ENCODE measurements at regions not wholly inside any gene's neighbourhood (a gene's known extent, or its start where the extent isn't known, plus 50 kb on each side); places are given as distances from the start of the nearest gene placed in this dataset.

DNA sequence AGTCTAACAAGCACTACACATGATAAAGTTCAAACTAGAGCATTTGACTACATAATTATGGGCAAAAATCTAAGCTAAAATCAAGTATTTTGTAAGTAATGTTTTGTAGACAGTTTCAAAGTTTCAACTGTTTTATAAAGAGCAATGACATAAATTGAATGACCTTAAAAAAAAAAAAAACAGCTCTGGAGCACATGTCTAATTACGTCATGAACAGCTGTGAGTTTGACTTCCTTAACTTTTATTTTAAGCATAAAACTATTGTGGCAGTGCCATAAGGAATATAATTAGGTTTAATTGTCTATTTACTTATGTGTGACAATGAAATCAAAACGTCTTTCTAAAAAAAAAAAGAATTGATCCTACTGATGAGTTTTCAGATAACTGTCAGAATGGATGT, 272.5 kb upstream of the LRRC7 start:
- TF ChIP-seq POLR2A (IDR thresholded peaks at IDR 0.05), result no peak
- TF ChIP-seq, protein P1, sequence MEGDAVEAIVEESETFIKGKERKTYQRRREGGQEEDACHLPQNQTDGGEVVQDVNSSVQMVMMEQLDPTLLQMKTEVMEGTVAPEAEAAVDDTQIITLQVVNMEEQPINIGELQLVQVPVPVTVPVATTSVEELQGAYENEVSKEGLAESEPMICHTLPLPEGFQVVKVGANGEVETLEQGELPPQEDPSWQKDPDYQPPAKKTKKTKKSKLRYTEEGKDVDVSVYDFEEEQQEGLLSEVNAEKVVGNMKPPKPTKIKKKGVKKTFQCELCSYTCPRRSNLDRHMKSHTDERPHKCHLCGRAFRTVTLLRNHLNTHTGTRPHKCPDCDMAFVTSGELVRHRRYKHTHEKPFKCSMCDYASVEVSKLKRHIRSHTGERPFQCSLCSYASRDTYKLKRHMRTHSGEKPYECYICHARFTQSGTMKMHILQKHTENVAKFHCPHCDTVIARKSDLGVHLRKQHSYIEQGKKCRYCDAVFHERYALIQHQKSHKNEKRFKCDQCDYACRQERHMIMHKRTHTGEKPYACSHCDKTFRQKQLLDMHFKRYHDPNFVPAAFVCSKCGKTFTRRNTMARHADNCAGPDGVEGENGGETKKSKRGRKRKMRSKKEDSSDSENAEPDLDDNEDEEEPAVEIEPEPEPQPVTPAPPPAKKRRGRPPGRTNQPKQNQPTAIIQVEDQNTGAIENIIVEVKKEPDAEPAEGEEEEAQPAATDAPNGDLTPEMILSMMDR (IDR thresholded peaks at IDR 0.05 in 4 of 5, conservative IDR thresholded peaks at IDR 0.05 in 1 of 5), result no peak
- no peaks in the 10 kb centered on the region for H3K9me3 ChIP-seq
- in situ Hi-C loops (cut with MboI; ENCODE audit: low sequenced_read_pairs in 4 of 4) (no loop called here), intact Hi-C loops (cut with DNase I; ENCODE audit: low total_unique reads) (no loop called here)
- ATAC-seq (no peak), DNase-seq (no peak)
- no peak overlapping the region for H3K27ac ChIP-seq
- H3K4me1 ChIP-seq, result no peaks in the 10 kb centered on the region
- no peaks in the 10 kb centered on the region for H3K27me3 ChIP-seq
- no peaks in the 10 kb centered on the region for H3K36me3 ChIP-seq
- no peak overlapping the region for H3K4me3 ChIP-seq

DNA sequence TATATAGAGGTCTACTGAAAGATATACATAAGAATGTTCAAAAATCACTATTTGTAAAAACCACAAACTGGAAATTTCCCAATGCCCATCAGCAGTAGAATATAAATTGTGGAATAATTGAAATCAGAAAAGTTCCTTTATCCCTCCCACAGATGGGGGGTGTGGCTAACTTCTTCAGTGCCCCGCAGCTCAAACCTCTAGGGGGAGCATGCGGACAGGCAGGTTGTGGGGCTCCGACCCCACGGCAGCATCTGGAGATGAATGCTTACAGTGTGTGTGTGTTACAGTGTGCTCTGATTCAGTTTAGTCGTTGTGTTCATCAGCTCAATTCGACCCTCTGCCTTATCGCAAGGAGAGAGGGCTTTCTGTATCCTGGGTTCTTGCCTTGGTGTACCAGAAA, 262.1 kb upstream of the LRRC7 start:
- Histone ChIP-seq H3K36me3 (no peaks in the 10 kb centered on the region), H3K9me3 (no peaks in the 10 kb centered on the region)

DNA sequence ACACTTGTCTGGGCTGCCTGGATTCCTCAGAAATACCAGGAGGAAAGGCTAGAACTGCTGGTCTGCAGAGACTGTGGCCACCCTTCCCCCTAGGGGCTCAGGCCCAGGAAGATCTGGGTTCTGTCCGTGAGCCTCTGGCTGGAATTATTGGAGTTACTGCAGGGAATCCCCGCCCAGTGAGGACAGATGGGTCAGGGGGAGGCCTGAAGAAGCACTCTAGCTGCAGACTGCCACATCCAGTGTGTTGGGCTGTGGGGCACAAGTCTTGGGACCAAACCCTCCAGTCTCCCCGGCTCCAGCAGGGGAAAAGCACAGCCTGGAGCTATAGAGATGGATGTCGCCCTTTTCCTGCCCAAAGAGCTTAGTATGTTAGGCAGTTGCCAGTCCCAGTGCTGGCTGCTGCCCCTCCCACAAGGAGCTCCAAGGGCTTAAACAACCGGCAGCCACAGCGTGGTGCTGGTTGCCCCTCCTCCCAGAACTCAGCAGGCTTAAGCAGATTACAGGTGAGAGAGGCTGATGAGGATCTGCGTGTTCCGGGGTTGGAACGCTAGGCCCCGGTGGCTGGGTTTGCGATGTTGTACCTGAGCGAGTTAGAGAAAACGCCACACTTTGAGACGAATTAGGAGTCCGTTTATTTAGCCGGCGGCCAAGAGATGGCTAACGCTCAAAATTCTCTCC, 255.5 kb upstream of the LRRC7 start:
- DNase-seq (no peak), ATAC-seq (no peak)
- in situ Hi-C loops (cut with MboI; ENCODE audit: low sequenced_read_pairs in 4 of 4) (no loop called here), intact Hi-C loops (cut with DNase I; ENCODE audit: low total_unique reads) (no loop called here)
- H3K4me1 ChIP-seq, result no peaks in the 10 kb centered on the region
- H3K36me3 ChIP-seq, result no peaks in the 10 kb centered on the region
- H3K4me3 ChIP-seq, result no peak overlapping the region
- no peaks in the 10 kb centered on the region for H3K9me3 ChIP-seq
- TF ChIP-seq, protein P1 (IDR thresholded peaks at IDR 0.05 in 4 of 5, conservative IDR thresholded peaks at IDR 0.05 in 1 of 5), result no peak
- no peak for TF ChIP-seq POLR2A (IDR thresholded peaks at IDR 0.05)
- H3K27ac ChIP-seq, result no peak overlapping the region
- no peaks in the 10 kb centered on the region for H3K27me3 ChIP-seq

More for the DNA sequence above, 262.1 kb upstream of the LRRC7 start:
- Histone ChIP-seq H3K27ac (no peak overlapping the region), H3K27me3 (no peaks in the 10 kb centered on the region), H3K4me1 (no peaks in the 10 kb centered on the region), H3K4me3 (no peak overlapping the region)
- intact Hi-C loops (cut with DNase I; ENCODE audit: low total_unique reads) (no loop called here), in situ Hi-C loops (cut with MboI; ENCODE audit: low sequenced_read_pairs in 4 of 4) (no loop called here)
- ATAC-seq (no peak), DNase-seq (no peak)
- TF ChIP-seq POLR2A (IDR thresholded peaks at IDR 0.05), result no peak
- TF ChIP-seq, protein P1 (IDR thresholded peaks at IDR 0.05 in 4 of 5, conservative IDR thresholded peaks at IDR 0.05 in 1 of 5), result no peak

DNA sequence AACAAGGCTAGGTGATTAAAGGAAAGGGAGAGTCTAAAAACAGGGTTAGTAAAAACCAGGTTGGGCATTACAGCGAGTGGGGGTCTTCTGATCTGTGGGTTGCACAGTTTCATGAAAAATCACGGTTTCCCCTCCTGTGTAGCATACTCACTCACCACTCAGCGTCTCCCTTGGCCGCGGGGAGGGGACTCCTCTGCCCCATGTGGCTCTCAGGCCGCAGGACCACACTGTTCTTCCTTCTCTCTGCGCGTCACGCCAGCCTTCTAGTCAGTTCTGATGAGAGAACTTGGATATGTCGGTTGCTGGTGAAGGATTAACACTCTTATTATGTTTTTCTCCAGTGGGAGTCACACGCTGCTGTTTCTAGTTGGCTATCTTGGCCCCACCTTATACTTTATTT, 254.6 kb upstream of the LRRC7 start:
- no peaks in the 10 kb centered on the region for H3K27me3 ChIP-seq
- ATAC-seq, result no peak
- H3K4me1 ChIP-seq, result no peaks in the 10 kb centered on the region
- no peak for DNase-seq
- intact Hi-C loops (cut with DNase I; ENCODE audit: low total_unique reads), result no loop called here
- TF ChIP-seq POLR2A (IDR thresholded peaks at IDR 0.05), result no peak
- TF ChIP-seq, protein P1 (IDR thresholded peaks at IDR 0.05 in 4 of 5, conservative IDR thresholded peaks at IDR 0.05 in 1 of 5), result no peak
- in situ Hi-C loops (cut with MboI; ENCODE audit: low sequenced_read_pairs in 4 of 4), result no loop called here
- H3K27ac ChIP-seq, result no peak overlapping the region
- no peaks in the 10 kb centered on the region for H3K36me3 ChIP-seq
- no peaks in the 10 kb centered on the region for H3K9me3 ChIP-seq
- H3K4me3 ChIP-seq, result no peak overlapping the region

DNA sequence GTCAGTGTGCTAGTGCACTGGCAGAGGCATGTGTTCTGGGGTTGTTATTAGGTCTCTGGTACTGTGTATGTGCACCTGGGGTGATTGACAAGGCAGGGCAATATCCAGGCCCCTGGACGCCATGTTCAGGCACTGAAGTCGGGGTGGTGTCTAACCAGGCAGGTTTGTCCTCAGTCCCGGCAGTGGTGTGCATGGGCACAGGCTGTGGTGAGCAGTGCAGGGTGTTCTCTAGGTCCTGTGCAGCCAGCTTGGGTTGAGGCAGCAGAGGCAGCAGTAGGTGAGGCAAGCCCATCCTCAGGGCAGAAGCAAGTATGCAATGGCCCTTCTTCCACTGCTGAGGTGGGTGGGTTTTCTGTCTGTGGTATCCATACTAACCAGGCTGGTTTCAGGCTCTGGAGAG, 252.3 kb upstream of the LRRC7 start:
- in situ Hi-C loops (cut with MboI; ENCODE audit: low sequenced_read_pairs in 4 of 4), result no loop called here
- no peak overlapping the region for H3K4me3 ChIP-seq
- no peaks in the 10 kb centered on the region for H3K27me3 ChIP-seq
- no peak for ATAC-seq
- H3K36me3 ChIP-seq, result no peaks in the 10 kb centered on the region
- DNase-seq, result no peak
- TF ChIP-seq, protein P1 (IDR thresholded peaks at IDR 0.05 in 4 of 5, conservative IDR thresholded peaks at IDR 0.05 in 1 of 5), result no peak
- TF ChIP-seq POLR2A (IDR thresholded peaks at IDR 0.05), result no peak
- no peak overlapping the region for H3K27ac ChIP-seq
- intact Hi-C loops (cut with DNase I; ENCODE audit: low total_unique reads), result no loop called here
- no peaks in the 10 kb centered on the region for H3K9me3 ChIP-seq
- H3K4me1 ChIP-seq, result no peaks in the 10 kb centered on the region

Measured in gastrocnemius medialis (tissue), 4 donors.